Activated CD4-positive, alpha-beta T cell treated with anti-CD3 and anti-CD28 coated beads, Interleukin-2, Interleukin-6, amounts not matched to agents 100 ng/mL and 50 ng/mL, durations not matched to agents 16 hours and 8 hours (primary cell): ENCODE measurements at regions not wholly inside any gene's neighbourhood (a gene's known extent, or its start where the extent isn't known, plus 50 kb on each side); places are given as distances from the start of the nearest gene placed in this dataset.
A peak's percentile ranks its signal among the peaks of the same experiment; 100 is the strongest.
"Not testable (repeated sequence)": the region's sequence is repeated elsewhere in the genome, so short reads cannot be mapped to it uniquely, and the experiment has no call there.

Experiments used
- DNase-seq: peaks from one replicate; pipeline ENCODE4 v3.0.0-alpha.2; 2020

- no peak for DNase-seq
Observed at GRCh38 chr12:59131462-59131861, 211.2 kb upstream of the LRIG3 start.

- DNase-seq, result no peak
Observed at GRCh38 chr12:59122784-59123183, 202.5 kb upstream of the LRIG3 start.

GRCh38 chr12:59121451-59121850 lies 201.1 kb upstream of the LRIG3 start:
- no peak for DNase-seq

- DNase-seq, result no peak
Observed at GRCh38 chr12:59119676-59120075, 199.4 kb upstream of the LRIG3 start.

GRCh38 chr12:59118356-59118755 lies 198.1 kb upstream of the LRIG3 start:
- no peak for DNase-seq

- DNase-seq, result no peak
Observed at GRCh38 chr12:59115995-59116394, 195.7 kb upstream of the LRIG3 start.

- no peak for DNase-seq
Observed at GRCh38 chr12:59115526-59115925, 195.2 kb upstream of the LRIG3 start.

- peak; percentile 79 for DNase-seq
Observed at GRCh38 chr12:59113831-59114615, 193.7 kb upstream of the LRIG3 start.

GRCh38 chr12:59111851-59112250 lies 191.5 kb upstream of the LRIG3 start:
- DNase-seq, result no peak

GRCh38 chr12:59108516-59108915 lies 188.2 kb upstream of the LRIG3 start:
- DNase-seq, result not testable (repeated sequence)

GRCh38 chr12:59100585-59100984 lies 180.3 kb upstream of the LRIG3 start:
- DNase-seq, result no peak

- DNase-seq, result no peak
Observed at GRCh38 chr12:59097876-59098275, 177.6 kb upstream of the LRIG3 start.

- no peak for DNase-seq
Observed at GRCh38 chr12:59096246-59096645, 175.9 kb upstream of the LRIG3 start.

GRCh38 chr12:59093073-59093772 lies 172.9 kb upstream of the LRIG3 start:
- DNase-seq, result no peak

GRCh38 chr12:59088673-59089072 lies 168.4 kb upstream of the LRIG3 start:
- no peak for DNase-seq

- DNase-seq, result no peak
Observed at GRCh38 chr12:59087691-59088090, 167.4 kb upstream of the LRIG3 start.

GRCh38 chr12:59087077-59087673 lies 166.9 kb upstream of the LRIG3 start:
- DNase-seq, result no peak

- no peak for DNase-seq
Observed at GRCh38 chr12:59086126-59086525, 165.8 kb upstream of the LRIG3 start.

- no peak for DNase-seq
Observed at GRCh38 chr12:59085690-59086089, 165.4 kb upstream of the LRIG3 start.

GRCh38 chr12:59084511-59085375 lies 164.4 kb upstream of the LRIG3 start:
- no peak for DNase-seq

- DNase-seq, result no peak
Observed at GRCh38 chr12:59082952-59083351, 162.6 kb upstream of the LRIG3 start.

- DNase-seq, result no peak
Observed at GRCh38 chr12:59080101-59080500, 159.8 kb upstream of the LRIG3 start.

- no peak for DNase-seq
Observed at GRCh38 chr12:59079472-59079871, 159.2 kb upstream of the LRIG3 start.
